GM13977 (cell line): ENCODE measurements at regions not wholly inside any gene's neighbourhood (a gene's known extent, or its start where the extent isn't known, plus 50 kb on each side); places are given as distances from the start of the nearest gene placed in this dataset.

ENCODE experiments used
- DNase-seq: peaks from one replicate; pipeline ENCODE4 v3.0.0; 2012; ENCODE audit warnings: low spot score
- in situ Hi-C: fragments of 300-500 bp; cut with MboI; formaldehyde crosslinking; loops from one replicate; pipeline ENCODE4 v1.12.0; 2022; ENCODE audit warnings: low sequenced_read_pairs, low pct_unique_long_range_greater_than_20kb, mixed read lengths, inconsistent platforms; ENCODE audit not compliant: unreplicated experiment
- TF ChIP-seq, protein P1 (sequence below): IDR thresholded peaks from 2 replicates; pipeline ENCODE4 v1.5.1; 2012; ENCODE audit warnings: mild to moderate bottlenecking, control low read depth; ENCODE audit not compliant: insufficient read depth; ENCODE audit errors: extremely low read depth, missing control alignments

DNA sequence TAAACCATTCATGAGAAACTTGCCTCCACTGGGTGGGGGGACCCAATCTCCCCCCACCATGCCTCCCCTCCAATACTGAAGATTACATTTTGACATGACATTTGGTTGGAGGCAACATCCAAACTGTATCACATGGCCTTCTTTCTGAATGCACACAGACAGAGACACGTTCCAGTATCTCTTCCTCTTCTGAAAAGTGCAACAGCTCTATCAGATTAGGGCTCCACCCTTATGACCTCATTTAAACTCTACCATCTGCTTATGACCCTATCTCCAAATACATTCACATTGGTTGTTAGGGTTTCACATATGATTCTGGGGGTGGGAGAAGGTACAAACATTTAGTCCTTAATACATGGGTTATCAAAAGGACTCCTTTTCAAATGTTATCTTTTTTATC is 481.8 kb upstream of the NFIA start:
- TF ChIP-seq, protein P1, sequence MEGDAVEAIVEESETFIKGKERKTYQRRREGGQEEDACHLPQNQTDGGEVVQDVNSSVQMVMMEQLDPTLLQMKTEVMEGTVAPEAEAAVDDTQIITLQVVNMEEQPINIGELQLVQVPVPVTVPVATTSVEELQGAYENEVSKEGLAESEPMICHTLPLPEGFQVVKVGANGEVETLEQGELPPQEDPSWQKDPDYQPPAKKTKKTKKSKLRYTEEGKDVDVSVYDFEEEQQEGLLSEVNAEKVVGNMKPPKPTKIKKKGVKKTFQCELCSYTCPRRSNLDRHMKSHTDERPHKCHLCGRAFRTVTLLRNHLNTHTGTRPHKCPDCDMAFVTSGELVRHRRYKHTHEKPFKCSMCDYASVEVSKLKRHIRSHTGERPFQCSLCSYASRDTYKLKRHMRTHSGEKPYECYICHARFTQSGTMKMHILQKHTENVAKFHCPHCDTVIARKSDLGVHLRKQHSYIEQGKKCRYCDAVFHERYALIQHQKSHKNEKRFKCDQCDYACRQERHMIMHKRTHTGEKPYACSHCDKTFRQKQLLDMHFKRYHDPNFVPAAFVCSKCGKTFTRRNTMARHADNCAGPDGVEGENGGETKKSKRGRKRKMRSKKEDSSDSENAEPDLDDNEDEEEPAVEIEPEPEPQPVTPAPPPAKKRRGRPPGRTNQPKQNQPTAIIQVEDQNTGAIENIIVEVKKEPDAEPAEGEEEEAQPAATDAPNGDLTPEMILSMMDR: no peak
- in situ Hi-C loops: no loop called here
- no peak for DNase-seq

DNA sequence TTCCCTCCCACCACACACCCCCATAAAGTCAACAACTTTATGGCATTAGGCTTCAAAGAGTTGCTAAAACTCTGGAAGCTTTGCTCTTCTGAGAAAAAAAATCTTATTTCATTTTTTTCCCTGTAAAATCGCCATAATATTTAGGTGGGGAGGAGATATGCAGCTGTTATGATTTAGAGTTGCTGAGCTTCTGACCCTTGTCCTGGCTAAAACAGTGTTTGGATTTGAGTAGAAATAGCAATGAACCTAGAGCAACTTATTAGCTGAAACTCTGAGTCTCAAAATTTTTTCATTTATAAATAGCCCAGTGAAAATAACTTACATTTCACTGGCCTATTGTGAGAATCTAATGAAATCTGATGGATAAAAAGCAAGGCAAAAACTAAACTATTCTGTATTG is 482.8 kb upstream of the NFIA start:
- TF ChIP-seq, protein P1: no peak
- DNase-seq: no peak
- in situ Hi-C loops: no loop called here

DNA sequence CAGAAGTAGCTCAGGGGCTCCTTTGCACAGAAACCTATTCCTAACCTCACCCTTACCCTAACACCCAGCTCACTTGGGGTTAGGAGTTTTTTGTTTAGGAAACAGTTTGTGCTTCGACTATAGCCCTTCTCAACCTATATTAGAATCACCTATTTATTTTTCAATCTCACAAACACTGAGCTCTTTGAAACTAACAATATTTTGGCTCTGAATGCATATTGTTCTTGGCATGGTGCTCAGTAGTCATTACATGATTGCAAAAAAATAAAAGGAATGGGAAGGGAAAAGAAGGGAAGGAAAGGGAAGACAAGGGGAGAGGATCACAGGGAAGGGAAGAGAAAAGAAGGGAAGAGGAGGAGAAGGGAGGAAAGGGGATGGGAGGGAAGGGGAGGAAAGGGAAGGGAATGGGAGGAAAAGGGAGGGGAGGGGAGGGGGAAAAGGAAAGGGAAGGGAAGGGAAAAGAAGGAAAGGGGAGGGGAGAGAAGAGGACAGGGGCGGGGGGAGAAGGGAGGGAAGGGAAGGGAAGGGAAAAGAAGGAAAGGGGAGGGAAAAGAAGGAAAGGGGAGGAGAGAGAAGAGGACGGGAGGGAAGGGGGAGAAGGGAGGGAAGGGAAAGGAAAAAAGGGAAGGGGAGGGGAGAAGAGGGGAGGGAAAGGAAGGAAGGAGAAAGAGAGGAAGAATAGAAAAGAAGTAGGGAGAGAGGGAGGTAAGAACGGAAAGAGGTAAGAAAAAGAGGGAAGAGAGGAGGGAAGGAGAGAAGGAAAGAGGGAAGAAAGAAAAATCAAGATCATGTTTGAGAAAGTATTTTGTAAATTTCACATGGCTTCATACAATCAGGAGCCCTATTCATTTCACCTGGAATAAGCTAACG is 484.1 kb upstream of the NFIA start:
- TF ChIP-seq, protein P1: no peak
- in situ Hi-C loops: no loop called here

DNA sequence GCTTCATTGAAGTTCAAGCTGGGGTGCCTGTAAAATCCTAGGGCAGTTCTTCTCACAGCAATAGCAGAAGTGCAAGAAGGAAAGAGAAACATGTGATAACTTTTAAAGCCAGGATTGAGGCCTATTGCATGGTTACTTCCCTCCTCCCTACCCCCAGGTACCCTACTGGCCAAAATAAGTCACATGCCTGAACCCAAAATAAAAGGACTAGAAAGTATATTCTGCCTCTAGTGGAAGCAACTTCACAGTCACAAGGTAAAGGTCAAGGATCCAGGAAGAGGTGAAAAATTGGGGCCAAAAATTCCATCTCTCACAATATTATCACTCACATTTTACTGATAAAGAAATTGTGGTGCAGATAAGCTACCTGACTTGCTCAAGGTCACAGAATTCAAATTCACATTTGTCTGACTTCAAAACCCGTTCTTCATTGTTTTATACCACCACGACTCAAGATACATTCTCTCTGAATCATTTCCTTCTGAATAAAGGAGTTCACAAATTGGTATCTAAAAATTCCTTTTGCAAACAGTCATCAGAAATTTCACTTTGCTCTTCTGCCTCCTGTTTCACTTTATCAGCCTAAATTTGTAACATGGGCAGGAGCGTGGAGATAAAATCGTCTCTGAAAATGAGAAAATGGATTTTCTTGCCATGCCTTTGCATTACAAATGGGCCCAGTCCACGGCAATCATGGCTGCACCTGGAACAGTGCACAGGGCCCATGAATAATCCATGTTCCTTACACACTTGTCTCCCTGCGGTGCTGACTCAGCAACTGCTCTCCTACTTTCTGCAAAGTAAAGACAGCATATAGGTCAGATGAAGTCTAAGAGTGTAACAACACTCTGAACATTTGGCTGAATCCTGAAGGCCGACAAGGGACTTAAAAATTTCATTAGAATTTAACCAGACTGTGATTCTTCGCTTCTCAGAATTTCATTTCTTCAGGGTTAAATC is 485.3 kb upstream of the NFIA start:
- TF ChIP-seq, protein P1: no peak
- DNase-seq: no peak
- in situ Hi-C loops: no loop called here

More for the DNA sequence above, 484.1 kb upstream of the NFIA start:
- DNase-seq: no peak

DNA sequence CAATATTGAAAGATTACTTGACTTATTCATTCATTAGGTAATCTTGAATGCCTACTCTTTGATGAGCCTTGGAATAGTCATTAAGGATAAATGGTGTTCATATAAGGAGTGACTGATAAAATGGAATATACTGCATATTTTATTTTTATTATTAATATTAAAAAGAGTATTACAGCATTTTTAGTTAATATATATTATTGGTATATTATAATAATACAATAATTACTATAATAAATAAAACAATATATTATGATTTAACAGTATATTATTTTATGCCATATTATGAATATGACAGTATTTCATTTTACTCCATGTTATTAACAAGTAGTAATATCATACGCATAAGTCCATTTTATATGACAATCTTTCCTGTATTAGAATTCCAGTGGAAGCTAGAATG is 490.8 kb upstream of the NFIA start:
- in situ Hi-C loops: no loop called here
- DNase-seq: no peak
- TF ChIP-seq, protein P1: no peak

DNA sequence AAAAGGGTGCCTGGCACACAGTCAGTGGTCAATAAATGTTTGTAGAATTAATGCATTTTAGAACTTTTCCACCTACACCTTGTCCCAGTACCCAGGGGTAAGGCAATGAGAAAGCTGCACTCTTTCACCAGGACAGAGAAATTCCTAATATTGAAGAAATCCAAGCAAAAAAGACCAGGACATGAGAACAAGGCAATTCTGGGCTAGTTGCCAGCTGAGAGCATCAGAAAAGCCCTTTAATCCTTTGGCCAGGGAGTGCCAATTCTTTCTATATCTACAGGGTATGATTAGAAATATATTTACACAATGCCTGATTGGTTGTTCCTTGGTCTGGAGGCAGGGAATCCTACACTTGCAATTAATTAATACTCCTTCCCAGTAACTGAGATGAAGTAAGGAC is 492.4 kb upstream of the NFIA start:
- in situ Hi-C loops: no loop called here
- TF ChIP-seq, protein P1: no peak
- no peak for DNase-seq
